SU-DHL-6 (cell line): ENCODE measurements at regions not wholly inside any gene's neighbourhood (a gene's known extent, or its start where the extent isn't known, plus 50 kb on each side); places are given as distances from the start of the nearest gene placed in this dataset.

ENCODE experiments used
- H2AFZ ChIP-seq: fragments of 200-600 bp; sonication (generic); 2 replicates; pipeline ENCODE4 v1.6.1; 2014; ENCODE audit warnings: low read depth, mild to moderate bottlenecking, moderate library complexity, mixed read lengths, antibody characterized with exemption, low read length; ENCODE audit not compliant: severe bottlenecking
- H3F3A ChIP-seq: fragments of 200-600 bp; shearing (Covaris generic); 2 replicates; pipeline ENCODE4 v1.6.0; 2016; ENCODE audit warnings: antibody characterized with exemption, mild to moderate bottlenecking; ENCODE audit not compliant: insufficient read depth
- H3K27ac ChIP-seq: fragments of 200-600 bp; sonication (generic); 2 replicates; pipeline ENCODE4 v1.5.1; 2016; ENCODE audit warnings: low read depth, mild to moderate bottlenecking, low read length, moderate library complexity, mixed read lengths
- H3K27me3 ChIP-seq: fragments of 200-600 bp; sonication (generic), shearing (Covaris generic); 2 replicates; pipeline ENCODE4 v1.6.0; 2014; ENCODE audit warnings: mild to moderate bottlenecking, low read length
- H3K36me3 ChIP-seq: fragments of 200-600 bp; sonication (generic); 2 replicates; pipeline ENCODE4 v1.6.1; 2014; ENCODE audit warnings: mild to moderate bottlenecking, low read length, mixed read lengths
- H3K4me2 ChIP-seq: fragments of 300-600, 200-600 bp; shearing (Covaris generic), sonication (generic); 2 replicates; pipeline ENCODE4 v1.6.0; 2014; ENCODE audit warnings: low read length, low read depth, mild to moderate bottlenecking; ENCODE audit not compliant: poor library complexity, severe bottlenecking
- H3K4me3 ChIP-seq: fragments of 200-600 bp; sonication (generic); 2 replicates; pipeline ENCODE4 v1.5.1; 2014; ENCODE audit warnings: antibody characterized with exemption, low read length, mild to moderate bottlenecking, mixed read lengths; ENCODE audit not compliant: insufficient read depth, poor library complexity, severe bottlenecking
- H3K79me2 ChIP-seq: fragments of 200-600 bp; sonication (generic); 2 replicates; pipeline ENCODE4 v1.6.1; 2014; ENCODE audit warnings: mild to moderate bottlenecking, low read length, moderate library complexity; ENCODE audit not compliant: insufficient read depth
- H3K9ac ChIP-seq: fragments of 200-600 bp; sonication (generic); 2 replicates; pipeline ENCODE4 v1.7.0; 2014; ENCODE audit warnings: mild to moderate bottlenecking, low read length
- H3K9me2 ChIP-seq: fragments of 200-600 bp; sonication (generic); replicated peaks from 2 replicates; pipeline ENCODE4 v1.6.1; 2014; ENCODE audit warnings: low read length; ENCODE audit not compliant: insufficient read depth
- H3K9me3 ChIP-seq: fragments of 200-600 bp; sonication (generic); 2 replicates; pipeline ENCODE4 v1.6.1; 2014; ENCODE audit warnings: low read length, mixed read lengths; ENCODE audit not compliant: insufficient read depth
- H4K20me1 ChIP-seq: fragments of 200-600 bp; sonication (generic); 2 replicates; pipeline ENCODE4 v1.6.1; 2014; ENCODE audit warnings: low read depth, mild to moderate bottlenecking, antibody characterized with exemption, low read length, moderate library complexity, mixed read lengths
- EZH2phosphoT487 ChIP-seq: fragments of 200-600 bp; sonication (generic), shearing (Covaris generic); conservative IDR thresholded peaks from 2 replicates; pipeline ENCODE4 v1.6.1; 2018; ENCODE audit warnings: mild to moderate bottlenecking, antibody characterized with exemption, low read length, moderate library complexity, mixed read lengths
- TF ChIP-seq, protein P1 (sequence below): fragments of 200-600 bp; sonication (generic); IDR thresholded peaks from one replicate; pipeline ENCODE4 v1.5.1; 2017; ENCODE audit warnings: antibody characterized with exemption, mild to moderate bottlenecking, low read length, moderate library complexity; ENCODE audit not compliant: insufficient read depth, poor library complexity, severe bottlenecking

GRCh38 chr15:95247071-95247984 is 1016.0 kb downstream of the MCTP2 start:
- Histone ChIP-seq H3K4me2 (no peak overlapping the region), H3K79me2 (no peaks in the 10 kb centered on the region), H3K9me3 (no peaks in the 10 kb centered on the region), H3K4me3 (no peak overlapping the region), H3F3A (no peaks in the 10 kb centered on the region), H3K9ac (no peak overlapping the region), H3K36me3 (no peaks in the 10 kb centered on the region), H3K27me3 (no peaks in the 10 kb centered on the region), H4K20me1 (no peaks in the 10 kb centered on the region), H3K27ac (no peak overlapping the region), H3K9me2 (no peaks in the 10 kb centered on the region), H2AFZ (no peak overlapping the region)
- no peak for TF ChIP-seq EZH2phosphoT487
- TF ChIP-seq, protein P1, sequence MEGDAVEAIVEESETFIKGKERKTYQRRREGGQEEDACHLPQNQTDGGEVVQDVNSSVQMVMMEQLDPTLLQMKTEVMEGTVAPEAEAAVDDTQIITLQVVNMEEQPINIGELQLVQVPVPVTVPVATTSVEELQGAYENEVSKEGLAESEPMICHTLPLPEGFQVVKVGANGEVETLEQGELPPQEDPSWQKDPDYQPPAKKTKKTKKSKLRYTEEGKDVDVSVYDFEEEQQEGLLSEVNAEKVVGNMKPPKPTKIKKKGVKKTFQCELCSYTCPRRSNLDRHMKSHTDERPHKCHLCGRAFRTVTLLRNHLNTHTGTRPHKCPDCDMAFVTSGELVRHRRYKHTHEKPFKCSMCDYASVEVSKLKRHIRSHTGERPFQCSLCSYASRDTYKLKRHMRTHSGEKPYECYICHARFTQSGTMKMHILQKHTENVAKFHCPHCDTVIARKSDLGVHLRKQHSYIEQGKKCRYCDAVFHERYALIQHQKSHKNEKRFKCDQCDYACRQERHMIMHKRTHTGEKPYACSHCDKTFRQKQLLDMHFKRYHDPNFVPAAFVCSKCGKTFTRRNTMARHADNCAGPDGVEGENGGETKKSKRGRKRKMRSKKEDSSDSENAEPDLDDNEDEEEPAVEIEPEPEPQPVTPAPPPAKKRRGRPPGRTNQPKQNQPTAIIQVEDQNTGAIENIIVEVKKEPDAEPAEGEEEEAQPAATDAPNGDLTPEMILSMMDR: no peak

DNA sequence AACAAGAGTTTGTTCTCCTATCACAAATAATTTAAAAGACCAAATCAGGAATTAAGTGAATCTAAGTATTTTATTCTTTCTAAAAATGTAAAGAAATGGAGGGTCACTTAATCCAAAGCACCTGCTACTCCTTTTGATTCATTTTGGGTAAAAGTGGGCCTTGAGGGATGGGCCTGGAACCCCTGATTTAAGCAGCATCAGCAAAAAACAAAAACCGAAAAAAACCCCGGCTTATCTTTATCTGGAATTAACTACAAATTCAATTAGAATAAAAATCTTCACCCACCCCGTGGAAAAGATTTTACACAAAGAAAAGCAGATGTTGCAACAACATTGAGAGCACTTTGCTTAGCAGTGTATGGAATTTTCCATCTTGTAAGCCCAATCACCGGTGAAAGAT is 1018.2 kb downstream of the MCTP2 start:
- H3K36me3 ChIP-seq: no peaks in the 10 kb centered on the region
- H2AFZ ChIP-seq: no peak overlapping the region
- no peaks in the 10 kb centered on the region for H3F3A ChIP-seq
- TF ChIP-seq EZH2phosphoT487: no peak
- TF ChIP-seq, protein P1: no peak
- no peaks in the 10 kb centered on the region for H4K20me1 ChIP-seq
- H3K9ac ChIP-seq: no peak overlapping the region
- H3K9me3 ChIP-seq: no peaks in the 10 kb centered on the region
- no peak overlapping the region for H3K4me3 ChIP-seq
- no peak overlapping the region for H3K27ac ChIP-seq
- no peak overlapping the region for H3K4me2 ChIP-seq
- H3K27me3 ChIP-seq: no peaks in the 10 kb centered on the region
- no peaks in the 10 kb centered on the region for H3K79me2 ChIP-seq
- no peaks in the 10 kb centered on the region for H3K9me2 ChIP-seq

DNA sequence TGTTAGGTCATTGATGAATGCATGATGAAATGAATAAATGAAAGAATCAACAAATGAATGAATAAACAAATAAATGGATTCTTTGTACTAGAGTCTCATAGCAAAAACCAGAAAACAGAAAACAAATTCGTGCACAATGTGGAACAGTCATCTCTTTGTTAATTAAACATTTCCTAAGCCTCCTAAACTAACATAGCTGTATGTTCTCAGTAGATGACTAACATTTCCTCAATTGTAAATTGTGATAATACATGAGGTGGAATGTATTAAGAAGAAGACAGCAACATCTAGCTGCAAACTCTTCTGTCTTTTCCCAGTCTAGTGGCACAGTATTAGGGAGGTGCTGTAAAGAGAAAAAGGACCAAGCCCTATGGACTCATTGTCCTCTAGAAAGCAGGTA is 1021.0 kb downstream of the MCTP2 start:
- no peaks in the 10 kb centered on the region for H3K9me3 ChIP-seq
- no peak overlapping the region for H3K9ac ChIP-seq
- H3K27ac ChIP-seq: no peak overlapping the region
- H3K4me3 ChIP-seq: no peak overlapping the region
- H3K79me2 ChIP-seq: no peaks in the 10 kb centered on the region
- H3K27me3 ChIP-seq: no peaks in the 10 kb centered on the region
- H3K9me2 ChIP-seq: no peaks in the 10 kb centered on the region
- no peak overlapping the region for H3K4me2 ChIP-seq
- no peaks in the 10 kb centered on the region for H4K20me1 ChIP-seq
- no peak overlapping the region for H2AFZ ChIP-seq
- no peaks in the 10 kb centered on the region for H3F3A ChIP-seq
- no peaks in the 10 kb centered on the region for H3K36me3 ChIP-seq
- TF ChIP-seq, protein P1: no peak
- no peak for TF ChIP-seq EZH2phosphoT487
